ENCODE measurements at regions not wholly inside any gene's neighbourhood (a gene's known extent, or its start where the extent isn't known, plus 50 kb on each side); places are given as distances from the start of the nearest gene placed in this dataset.

DNA sequence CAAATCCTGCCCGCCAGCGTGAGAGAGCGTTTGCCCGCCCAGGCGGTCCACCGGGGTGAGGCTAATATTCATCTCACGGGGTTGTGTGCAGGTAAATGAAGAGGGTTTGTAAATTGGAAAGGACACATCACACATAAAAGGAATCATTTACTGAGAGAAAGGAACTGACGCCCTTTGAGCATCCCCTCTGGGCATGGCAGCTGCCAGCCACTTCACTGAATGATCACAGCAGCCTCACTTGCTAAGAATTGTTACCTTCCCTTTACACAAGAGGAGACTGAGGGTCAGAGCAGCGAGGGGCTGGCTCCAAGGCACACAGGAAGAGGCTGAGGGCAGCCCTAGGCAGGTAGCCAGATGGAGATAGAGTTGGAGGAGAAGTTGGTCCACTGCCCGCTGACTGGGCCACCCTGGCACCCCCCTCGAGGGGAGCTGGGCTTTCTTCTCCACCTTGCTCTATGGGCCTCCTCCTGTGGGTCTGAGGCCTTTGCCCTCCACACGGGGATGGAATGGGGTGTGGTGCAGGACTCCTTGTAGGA, 96.0 kb downstream of the FOXD2 start:
- no peak for TF ChIP-seq TAF1 (IDR thresholded peaks at IDR 0.05; ENCODE audit: borderline replicate concordance, low read depth, low read length)
- TF ChIP-seq POLR2A (IDR thresholded peaks at IDR 0.05; ENCODE audit: low read depth, low read length), result no peak
- TF ChIP-seq POLR2AphosphoS5 (IDR thresholded peaks at IDR 0.05; ENCODE audit: low read depth, low read length), result no peak
